Body of pancreas (tissue), 4 donors: ENCODE measurements at regions not wholly inside any gene's neighbourhood (a gene's known extent, or its start where the extent isn't known, plus 50 kb on each side); places are given as distances from the start of the nearest gene placed in this dataset.
"Not testable (repeated sequence)": the region's sequence is repeated elsewhere in the genome, so short reads cannot be mapped to it uniquely, and the experiment has no call there.

Source experiments
- POLR2A ChIP-seq, 3 donors: fragments of 450-650 bp; IDR thresholded peaks; one replicate each; pipeline ENCODE4 v1.6.1; 2016; ENCODE audit warnings: antibody characterized with exemption in 3 of 3, mild to moderate bottlenecking in 2 of 3
- TF ChIP-seq, protein P1 (sequence below), 7 experiments: fragments of 450-650 bp in 4 of 7; fragments of 200-600 bp in 3 of 7; sonication (generic) in 3 of 7; IDR thresholded peaks; one replicate each; pipeline ENCODE4 v1.5.1; 2016 to 2019; ENCODE audit warnings: antibody characterized with exemption in 7 of 7

DNA sequence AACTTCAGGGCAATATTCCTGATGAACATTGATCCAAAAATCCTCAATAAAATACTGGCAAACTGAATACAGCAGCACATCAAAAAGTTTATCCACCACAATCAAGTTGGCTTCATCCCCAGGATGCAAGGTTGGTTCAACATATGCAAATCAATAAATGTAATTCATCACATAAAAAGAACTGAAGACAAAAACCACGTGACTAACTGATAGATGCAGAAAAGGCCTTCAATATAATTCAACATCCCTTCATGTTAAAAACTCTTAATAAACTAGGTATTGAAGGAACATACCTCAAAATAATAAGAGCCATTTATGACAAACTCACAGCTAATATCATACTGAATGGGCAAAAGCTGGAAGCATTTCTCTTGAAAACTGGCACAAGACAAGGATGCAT is 85.3 kb upstream of the THSD7B start:
- TF ChIP-seq, protein P1, sequence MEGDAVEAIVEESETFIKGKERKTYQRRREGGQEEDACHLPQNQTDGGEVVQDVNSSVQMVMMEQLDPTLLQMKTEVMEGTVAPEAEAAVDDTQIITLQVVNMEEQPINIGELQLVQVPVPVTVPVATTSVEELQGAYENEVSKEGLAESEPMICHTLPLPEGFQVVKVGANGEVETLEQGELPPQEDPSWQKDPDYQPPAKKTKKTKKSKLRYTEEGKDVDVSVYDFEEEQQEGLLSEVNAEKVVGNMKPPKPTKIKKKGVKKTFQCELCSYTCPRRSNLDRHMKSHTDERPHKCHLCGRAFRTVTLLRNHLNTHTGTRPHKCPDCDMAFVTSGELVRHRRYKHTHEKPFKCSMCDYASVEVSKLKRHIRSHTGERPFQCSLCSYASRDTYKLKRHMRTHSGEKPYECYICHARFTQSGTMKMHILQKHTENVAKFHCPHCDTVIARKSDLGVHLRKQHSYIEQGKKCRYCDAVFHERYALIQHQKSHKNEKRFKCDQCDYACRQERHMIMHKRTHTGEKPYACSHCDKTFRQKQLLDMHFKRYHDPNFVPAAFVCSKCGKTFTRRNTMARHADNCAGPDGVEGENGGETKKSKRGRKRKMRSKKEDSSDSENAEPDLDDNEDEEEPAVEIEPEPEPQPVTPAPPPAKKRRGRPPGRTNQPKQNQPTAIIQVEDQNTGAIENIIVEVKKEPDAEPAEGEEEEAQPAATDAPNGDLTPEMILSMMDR (IDR thresholded peaks at IDR 0.05), result not testable (repeated sequence)
- TF ChIP-seq POLR2A (IDR thresholded peaks at IDR 0.05), result not testable (repeated sequence)
